ENCODE measurements at regions not wholly inside any gene's neighbourhood (a gene's known extent, or its start where the extent isn't known, plus 50 kb on each side); places are given as distances from the start of the nearest gene placed in this dataset.
"Not testable (repeated sequence)": the region's sequence is repeated elsewhere in the genome, so short reads cannot be mapped to it uniquely, and the experiment has no call there.

- DNase-seq (ENCODE audit: low read depth) = no peak
Measured at GRCh38 chr4:146124023-146124680, 51.4 kb upstream of the LSM6 start.

- no peak for DNase-seq (ENCODE audit: low read depth)
Measured at GRCh38 chr4:146123231-146123630, 52.3 kb upstream of the LSM6 start.

- no peak for DNase-seq (ENCODE audit: low read depth)
Measured at GRCh38 chr4:146122398-146122797, 53.1 kb upstream of the LSM6 start.

GRCh38 chr4:146121757-146122156, 53.8 kb upstream of the LSM6 start:
- DNase-seq (ENCODE audit: low read depth) = no peak

- no peak for DNase-seq (ENCODE audit: low read depth)
Measured at GRCh38 chr4:146119845-146120404, 55.6 kb upstream of the LSM6 start.

GRCh38 chr4:146114066-146114465, 61.5 kb upstream of the LSM6 start:
- DNase-seq (ENCODE audit: low read depth) = no peak

GRCh38 chr4:146113171-146113570, 62.3 kb upstream of the LSM6 start:
- no peak for DNase-seq (ENCODE audit: low read depth)

GRCh38 chr4:146112389-146112788, 63.1 kb upstream of the LSM6 start:
- no peak for DNase-seq (ENCODE audit: low read depth)

- DNase-seq (ENCODE audit: low read depth) = no peak
Measured at GRCh38 chr4:146110871-146111485, 64.5 kb upstream of the LSM6 start.

GRCh38 chr4:146108756-146109155, 66.8 kb upstream of the LSM6 start:
- DNase-seq (ENCODE audit: low read depth) = no peak

- no peak for DNase-seq (ENCODE audit: low read depth)
Measured at GRCh38 chr4:146107587-146108240, 67.8 kb upstream of the LSM6 start.

GRCh38 chr4:146105464-146105863, 70.1 kb upstream of the LSM6 start:
- no peak for DNase-seq (ENCODE audit: low read depth)

- DNase-seq (ENCODE audit: low read depth) = no peak
Measured at GRCh38 chr4:146104541-146104940, 71.0 kb upstream of the LSM6 start.

- DNase-seq (ENCODE audit: low read depth) = not testable (repeated sequence)
Measured at GRCh38 chr4:146104052-146104451, 71.5 kb upstream of the LSM6 start.

- no peak for DNase-seq (ENCODE audit: low read depth)
Measured at GRCh38 chr4:146099585-146099984, 75.9 kb upstream of the LSM6 start.

GRCh38 chr4:146098978-146099377, 76.5 kb upstream of the LSM6 start:
- no peak for DNase-seq (ENCODE audit: low read depth)

- no peak for DNase-seq (ENCODE audit: low read depth)
Measured at GRCh38 chr4:146098397-146098796, 77.1 kb upstream of the LSM6 start.

GRCh38 chr4:146096371-146096770, 79.1 kb upstream of the LSM6 start:
- DNase-seq (ENCODE audit: low read depth) = no peak

GRCh38 chr4:146095860-146096259, 79.7 kb upstream of the LSM6 start:
- no peak for DNase-seq (ENCODE audit: low read depth)

- peak; percentile 26 for DNase-seq (ENCODE audit: low read depth)
Measured at GRCh38 chr4:146095091-146095690, 80.3 kb upstream of the LSM6 start.

- DNase-seq (ENCODE audit: low read depth) = no peak
Measured at GRCh38 chr4:146088690-146089089, 86.8 kb upstream of the LSM6 start.

GRCh38 chr4:146087856-146088255, 87.7 kb upstream of the LSM6 start:
- DNase-seq (ENCODE audit: low read depth) = no peak

- DNase-seq (ENCODE audit: low read depth) = no peak
Measured at GRCh38 chr4:146076081-146076480, 99.4 kb upstream of the LSM6 start.
